Cardiac fibroblast (primary cell): ENCODE measurements at regions not wholly inside any gene's neighbourhood (a gene's known extent, or its start where the extent isn't known, plus 50 kb on each side); places are given as distances from the start of the nearest gene placed in this dataset.

Source experiments
- DNase-seq, 2 donors: peaks; one replicate each; pipeline versions ENCODE4 v3.0.0 to v3.0.0-alpha.2; 2010; ENCODE audit warnings: low read depth in 2 of 2
- H3K4me3 ChIP-seq, 2 donors: replicated peaks in 1 of 2; 1 replicate in 1 of 2; 2 replicates in 1 of 2; pipeline ENCODE4 v1.5.1; 2011; ENCODE audit warnings: low read depth in 2 of 2, low read length in 2 of 2, mild to moderate bottlenecking in 2 of 2, moderate library complexity in 1 of 2
- TF ChIP-seq, protein P1 (sequence below): IDR thresholded peaks from one replicate; pipeline ENCODE4 v1.5.1; 2011; ENCODE audit warnings: low read depth, mild to moderate bottlenecking, low read length, inconsistent platforms

DNA sequence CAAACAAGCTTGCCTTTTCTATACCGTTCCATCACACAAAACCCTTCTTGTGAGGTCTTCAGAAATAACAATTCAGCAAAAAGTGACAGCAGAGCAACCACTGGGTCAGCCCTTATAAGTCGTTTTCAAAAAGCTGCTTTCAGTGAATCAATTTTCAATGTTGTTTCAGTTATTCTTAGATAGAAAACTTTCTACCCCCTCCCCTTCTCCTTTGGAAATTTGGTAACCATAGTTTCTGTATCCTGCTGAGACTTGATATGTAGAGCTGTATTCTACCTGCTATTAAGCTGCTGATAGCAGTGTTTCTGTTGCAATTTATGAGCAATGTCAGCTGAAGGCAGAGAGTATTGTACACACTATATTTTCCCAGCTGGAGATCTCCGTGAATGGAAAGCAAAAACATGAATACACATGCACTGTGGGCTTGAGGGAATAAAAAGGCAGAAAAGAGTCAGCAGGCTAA is 75.7 kb downstream of the ZNF608 start:
- no peak for DNase-seq
- TF ChIP-seq, protein P1, sequence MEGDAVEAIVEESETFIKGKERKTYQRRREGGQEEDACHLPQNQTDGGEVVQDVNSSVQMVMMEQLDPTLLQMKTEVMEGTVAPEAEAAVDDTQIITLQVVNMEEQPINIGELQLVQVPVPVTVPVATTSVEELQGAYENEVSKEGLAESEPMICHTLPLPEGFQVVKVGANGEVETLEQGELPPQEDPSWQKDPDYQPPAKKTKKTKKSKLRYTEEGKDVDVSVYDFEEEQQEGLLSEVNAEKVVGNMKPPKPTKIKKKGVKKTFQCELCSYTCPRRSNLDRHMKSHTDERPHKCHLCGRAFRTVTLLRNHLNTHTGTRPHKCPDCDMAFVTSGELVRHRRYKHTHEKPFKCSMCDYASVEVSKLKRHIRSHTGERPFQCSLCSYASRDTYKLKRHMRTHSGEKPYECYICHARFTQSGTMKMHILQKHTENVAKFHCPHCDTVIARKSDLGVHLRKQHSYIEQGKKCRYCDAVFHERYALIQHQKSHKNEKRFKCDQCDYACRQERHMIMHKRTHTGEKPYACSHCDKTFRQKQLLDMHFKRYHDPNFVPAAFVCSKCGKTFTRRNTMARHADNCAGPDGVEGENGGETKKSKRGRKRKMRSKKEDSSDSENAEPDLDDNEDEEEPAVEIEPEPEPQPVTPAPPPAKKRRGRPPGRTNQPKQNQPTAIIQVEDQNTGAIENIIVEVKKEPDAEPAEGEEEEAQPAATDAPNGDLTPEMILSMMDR: no peak
- no peak overlapping the region for H3K4me3 ChIP-seq

DNA sequence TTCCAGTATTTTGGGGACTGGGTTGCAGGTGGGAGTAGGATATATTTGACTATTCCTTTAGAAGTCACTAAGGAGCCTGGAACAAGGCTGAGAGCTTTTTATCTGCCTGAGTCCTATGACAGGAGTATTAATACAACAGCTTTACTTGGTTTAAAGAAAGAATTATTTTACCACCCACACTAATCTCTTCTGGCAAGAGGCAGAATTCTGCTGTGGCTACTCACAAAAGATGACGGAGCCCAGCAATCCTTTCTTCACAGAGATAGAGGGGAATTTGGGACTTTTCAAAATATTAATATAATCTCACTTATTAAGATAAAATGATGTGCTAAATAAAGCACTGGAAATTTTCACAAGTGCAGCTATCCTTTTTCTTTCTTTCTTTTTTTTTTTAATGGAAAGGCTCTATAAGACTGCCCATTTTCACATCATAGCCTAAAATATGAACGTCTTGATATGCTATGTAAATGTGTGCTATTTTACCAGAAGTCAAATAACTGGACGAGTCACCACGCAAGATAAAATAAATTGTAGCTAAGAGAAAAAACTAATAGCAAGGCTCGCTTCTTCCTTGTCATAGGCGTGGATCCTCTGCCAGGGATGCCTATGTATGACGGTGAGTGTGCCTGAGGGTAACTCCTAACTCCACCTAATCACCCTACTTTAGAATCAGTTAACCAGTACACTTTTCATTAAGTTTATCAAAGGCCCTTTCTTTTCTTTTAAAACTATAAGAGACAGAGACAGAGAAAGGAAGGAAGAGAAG is 76.3 kb downstream of the ZNF608 start:
- no peak overlapping the region for H3K4me3 ChIP-seq
- TF ChIP-seq, protein P1: no peak
- DNase-seq: peak in 1 of 2 donors; percentile 68

DNA sequence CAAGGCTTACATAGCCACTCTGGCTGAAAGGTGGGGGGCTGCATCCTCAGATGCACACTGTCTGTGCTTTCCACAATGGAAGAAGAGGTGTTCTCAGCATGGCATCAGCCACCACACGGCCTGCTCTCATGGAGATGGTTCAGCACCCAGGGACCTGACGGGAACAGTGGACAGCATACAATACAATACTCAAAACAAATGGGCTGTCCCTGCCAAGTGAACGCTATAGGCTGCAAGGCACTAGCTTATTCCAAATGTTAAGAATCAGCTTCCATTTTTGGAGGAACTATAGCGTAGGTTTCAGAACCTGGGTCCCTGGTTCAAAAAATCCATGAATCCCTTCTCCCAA is 77.2 kb downstream of the ZNF608 start:
- TF ChIP-seq, protein P1: no peak
- no peak overlapping the region for H3K4me3 ChIP-seq
- no peak for DNase-seq

DNA sequence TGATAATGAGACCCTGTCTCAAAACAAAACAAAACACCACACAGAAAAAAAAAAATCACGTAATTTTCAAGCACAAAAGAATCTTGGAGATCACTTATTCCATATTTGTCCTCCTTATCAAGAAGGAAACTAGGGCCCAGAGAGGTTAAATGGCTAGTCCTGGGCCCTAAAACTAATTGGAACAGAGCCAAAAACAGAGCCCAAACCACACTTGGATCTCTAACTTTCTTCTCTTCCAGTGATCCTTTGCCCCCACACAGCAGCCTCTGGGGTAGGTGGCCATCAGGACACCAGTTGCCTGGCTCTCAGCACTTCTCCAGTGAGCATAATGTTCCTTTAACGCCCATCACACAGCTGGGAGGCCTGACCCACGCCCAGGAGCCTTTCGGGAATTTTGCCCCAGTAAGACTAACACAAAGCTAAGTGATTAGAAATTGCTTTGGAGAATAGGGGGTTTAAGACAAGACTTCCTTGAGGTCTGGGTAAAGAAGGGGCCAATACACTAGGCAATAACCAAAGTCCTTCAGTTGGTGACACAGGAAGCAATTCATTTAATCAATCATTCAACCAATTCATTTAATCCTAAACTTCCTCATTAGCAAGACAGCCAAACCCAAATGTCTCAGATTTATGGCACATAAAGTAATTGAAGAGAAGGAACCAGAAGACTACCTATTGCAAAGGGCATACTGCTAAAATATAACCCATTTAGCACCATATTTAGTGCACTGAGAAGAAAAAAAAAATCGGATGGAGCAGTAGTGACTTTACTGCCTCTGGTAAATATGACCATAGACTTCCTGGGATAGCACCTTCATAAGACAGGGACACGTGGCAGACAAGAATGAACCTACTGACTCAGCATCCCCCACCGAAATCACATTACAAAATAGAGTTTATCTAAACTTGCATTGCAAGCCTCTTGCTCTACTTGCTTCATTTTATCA is 77.8 kb downstream of the ZNF608 start:
- TF ChIP-seq, protein P1: no peak
- DNase-seq: no peak
- no peak overlapping the region for H3K4me3 ChIP-seq

DNA sequence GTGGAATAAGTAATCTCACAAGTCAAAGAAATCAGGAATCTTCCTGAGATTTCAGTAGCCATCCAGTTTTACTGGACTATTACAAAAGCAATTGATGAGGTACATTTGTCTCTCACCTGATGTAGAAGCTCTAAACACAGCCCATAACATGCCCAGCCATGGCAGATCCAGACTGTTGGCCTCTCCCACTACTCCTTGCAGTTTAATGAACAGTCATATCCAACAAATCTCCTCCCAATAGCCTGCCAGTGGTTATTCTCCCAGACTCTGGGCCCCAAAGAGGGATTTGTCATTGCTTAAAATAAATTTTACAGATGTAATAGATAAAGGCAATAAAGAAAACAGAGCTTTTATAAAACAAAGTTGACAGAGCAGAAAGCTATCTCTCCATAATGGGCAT is 80.8 kb downstream of the ZNF608 start:
- H3K4me3 ChIP-seq: no peak overlapping the region
- TF ChIP-seq, protein P1: no peak
- DNase-seq: no peak

DNA sequence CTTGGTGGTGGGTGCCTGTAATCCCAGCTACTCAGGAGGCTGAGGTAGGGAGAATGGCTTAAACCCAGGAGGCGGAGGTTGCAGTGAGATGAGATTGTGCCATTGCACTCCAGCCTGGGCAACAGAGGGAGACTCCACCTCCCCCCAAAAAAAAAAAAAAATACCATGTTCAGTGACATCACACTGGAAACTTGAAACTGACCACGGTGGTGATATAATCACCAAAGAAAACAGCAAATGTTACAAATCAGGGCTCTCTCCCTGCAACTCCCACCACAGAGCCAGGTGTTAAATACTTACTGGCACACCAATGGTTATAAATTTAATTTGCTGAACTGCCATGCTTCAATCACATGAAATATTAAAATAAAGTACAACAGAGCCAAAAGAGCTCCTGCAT is 81.4 kb downstream of the ZNF608 start:
- TF ChIP-seq, protein P1: no peak
- no peak for DNase-seq

More for the DNA sequence above, 81.4 kb downstream of the ZNF608 start:
- H3K4me3 ChIP-seq: no peak overlapping the region
